HUES48 (cell line): ENCODE measurements at regions not wholly inside any gene's neighbourhood (a gene's known extent, or its start where the extent isn't known, plus 50 kb on each side); places are given as distances from the start of the nearest gene placed in this dataset.

ENCODE experiments used
- H3K27ac ChIP-seq: one replicate; pipeline ENCODE4 v1.7.0; 2013; ENCODE audit warnings: low read depth, low read length, inconsistent platforms
- H3K27me3 ChIP-seq: 2 replicates; pipeline ENCODE4 v1.6.1; 2013; ENCODE audit warnings: mild to moderate bottlenecking, low read length; ENCODE audit not compliant: control insufficient read depth, insufficient read depth
- H3K36me3 ChIP-seq: 2 replicates; pipeline ENCODE4 v1.6.1; 2013; ENCODE audit warnings: low read length; ENCODE audit not compliant: control insufficient read depth, insufficient read depth
- H3K4me1 ChIP-seq: 2 replicates; pipeline ENCODE4 v1.6.1; 2013; ENCODE audit warnings: mild to moderate bottlenecking, low read length; ENCODE audit not compliant: control insufficient read depth, insufficient read depth
- H3K4me3 ChIP-seq: 2 replicates; pipeline ENCODE4 v1.5.1; 2013; ENCODE audit warnings: mild to moderate bottlenecking, low read depth, low read length
- H3K9ac ChIP-seq: 2 replicates; pipeline ENCODE4 v1.6.1; 2013; ENCODE audit warnings: mild to moderate bottlenecking, low read depth, low read length, moderate library complexity
- H3K9me3 ChIP-seq: 2 replicates; pipeline ENCODE4 v1.6.1; 2013; ENCODE audit warnings: low read length; ENCODE audit not compliant: control insufficient read depth, insufficient read depth

GRCh38 chr2:14396533-14397083 is 235.9 kb upstream of the LRATD1 start:
- Histone ChIP-seq H3K36me3 (no peaks in the 10 kb centered on the region), H3K27me3 (no peaks in the 10 kb centered on the region), H3K27ac (no peak overlapping the region), H3K9ac (no peak overlapping the region), H3K4me3 (no peak overlapping the region), H3K4me1 (peaks cover 14% of the 10 kb centered on the region), H3K9me3 (no peaks in the 10 kb centered on the region)

- no peak overlapping the region for H3K9ac ChIP-seq
- peaks cover 21% of the 10 kb centered on the region for H3K4me1 ChIP-seq
- H3K9me3 ChIP-seq = no peaks in the 10 kb centered on the region
- H3K36me3 ChIP-seq = no peaks in the 10 kb centered on the region
- H3K27me3 ChIP-seq = no peaks in the 10 kb centered on the region; the same call in 1 of the 2 replicates
- H3K4me3 ChIP-seq = no peak overlapping the region
- H3K27ac ChIP-seq = no peak overlapping the region
Measured at GRCh38 chr2:14398641-14399040, 233.9 kb upstream of the LRATD1 start.

GRCh38 chr2:14401873-14402272 is 230.6 kb upstream of the LRATD1 start:
- H3K27ac ChIP-seq = peak overlapping the region; percentile 59

GRCh38 chr2:14408695-14409094 is 223.8 kb upstream of the LRATD1 start:
- H3K36me3 ChIP-seq = no peaks in the 10 kb centered on the region
- no peaks in the 10 kb centered on the region for H3K9me3 ChIP-seq
- no peak overlapping the region for H3K27ac ChIP-seq
- H3K4me1 ChIP-seq = no peaks in the 10 kb centered on the region
- H3K4me3 ChIP-seq = no peak overlapping the region
- no peaks in the 10 kb centered on the region for H3K27me3 ChIP-seq
- no peak overlapping the region for H3K9ac ChIP-seq

More at GRCh38 chr2:14401873-14402272, 230.6 kb upstream of the LRATD1 start:
- Histone ChIP-seq H3K4me1 (peaks cover 21% of the 10 kb centered on the region), H3K27me3 (no peaks in the 10 kb centered on the region; the same call in 1 of the 2 replicates), H3K4me3 (no peak overlapping the region), H3K9ac (no peak overlapping the region), H3K9me3 (no peaks in the 10 kb centered on the region), H3K36me3 (no peaks in the 10 kb centered on the region)

- no peaks in the 10 kb centered on the region for H3K27me3 ChIP-seq
- no peaks in the 10 kb centered on the region for H3K4me1 ChIP-seq
- no peaks in the 10 kb centered on the region for H3K36me3 ChIP-seq
- no peaks in the 10 kb centered on the region for H3K9me3 ChIP-seq
- no peak overlapping the region for H3K4me3 ChIP-seq
- H3K27ac ChIP-seq = no peak overlapping the region
- no peak overlapping the region for H3K9ac ChIP-seq
Measured at GRCh38 chr2:14417551-14417950, 215.0 kb upstream of the LRATD1 start.

DNA sequence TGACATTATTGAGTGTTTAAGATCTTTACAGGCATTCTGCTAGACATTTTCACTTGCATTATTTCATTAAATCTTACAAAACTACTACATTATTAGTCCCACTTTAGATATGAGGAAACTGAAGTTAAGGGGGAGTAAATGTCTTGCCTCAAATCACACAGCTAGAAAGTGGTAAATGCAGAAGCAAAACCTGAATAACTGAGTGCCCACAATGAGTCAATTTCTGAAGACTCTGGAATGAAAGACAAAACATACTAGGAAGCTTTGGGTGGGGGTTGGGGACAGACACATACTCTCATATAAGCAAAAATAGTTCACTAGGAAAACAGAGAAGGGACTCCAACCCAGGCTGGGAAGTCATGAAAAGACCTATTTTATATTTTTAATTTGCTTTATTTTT is 214.4 kb upstream of the LRATD1 start:
- H3K4me3 ChIP-seq = no peak overlapping the region
- H3K9me3 ChIP-seq = no peaks in the 10 kb centered on the region
- no peak overlapping the region for H3K27ac ChIP-seq
- no peaks in the 10 kb centered on the region for H3K27me3 ChIP-seq
- H3K36me3 ChIP-seq = no peaks in the 10 kb centered on the region
- no peak overlapping the region for H3K9ac ChIP-seq
- H3K4me1 ChIP-seq = no peaks in the 10 kb centered on the region

DNA sequence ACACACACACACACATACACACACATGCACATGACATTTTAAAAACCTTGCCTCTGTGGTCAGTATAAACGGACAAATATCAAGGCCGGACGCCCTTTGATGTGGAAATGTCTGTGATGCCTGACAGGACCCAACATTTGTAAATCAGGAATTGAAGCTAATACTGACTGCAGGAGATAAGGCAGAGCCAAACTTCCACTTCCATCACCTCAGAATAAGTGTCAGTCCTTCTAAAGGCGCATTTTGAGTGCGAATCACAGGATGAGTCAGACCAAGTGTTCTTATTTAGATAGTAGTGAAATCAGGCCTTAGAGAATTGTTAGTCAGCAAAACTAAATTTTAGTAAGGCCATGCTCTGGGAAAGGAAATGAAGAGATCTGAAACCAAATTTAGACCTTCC is 211.7 kb upstream of the LRATD1 start:
- Histone ChIP-seq H3K36me3 (no peaks in the 10 kb centered on the region), H3K9me3 (no peaks in the 10 kb centered on the region), H3K27ac (no peak overlapping the region), H3K4me3 (no peak overlapping the region), H3K27me3 (no peaks in the 10 kb centered on the region), H3K4me1 (no peaks in the 10 kb centered on the region), H3K9ac (no peak overlapping the region)

DNA sequence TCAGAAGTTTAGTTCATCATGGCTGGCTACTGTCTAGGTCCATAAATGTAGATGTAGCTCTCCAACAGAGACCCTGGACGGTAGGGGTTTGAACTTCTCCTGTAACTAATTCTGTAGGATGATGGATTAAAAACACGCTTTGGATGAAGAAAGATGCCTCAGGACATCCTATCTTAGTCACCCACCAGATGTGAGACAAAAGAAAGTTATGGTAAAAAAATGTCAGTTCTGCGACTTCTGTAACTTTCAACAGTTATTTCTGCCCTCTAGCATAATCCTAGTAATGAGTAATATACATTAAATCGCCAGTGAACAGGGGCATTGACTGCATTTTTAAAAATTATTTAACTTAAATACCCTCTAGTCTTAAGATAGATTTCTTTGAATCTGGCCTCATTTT is 210.1 kb upstream of the LRATD1 start:
- H3K36me3 ChIP-seq = no peaks in the 10 kb centered on the region
- no peaks in the 10 kb centered on the region for H3K27me3 ChIP-seq
- H3K9ac ChIP-seq = no peak overlapping the region
- no peak overlapping the region for H3K27ac ChIP-seq
- H3K4me1 ChIP-seq = no peaks in the 10 kb centered on the region
- no peak overlapping the region for H3K4me3 ChIP-seq
- no peaks in the 10 kb centered on the region for H3K9me3 ChIP-seq

- no peak overlapping the region for H3K9ac ChIP-seq
- no peak overlapping the region for H3K27ac ChIP-seq
- H3K36me3 ChIP-seq = no peaks in the 10 kb centered on the region
- H3K4me3 ChIP-seq = no peak overlapping the region
- no peaks in the 10 kb centered on the region for H3K9me3 ChIP-seq
- H3K4me1 ChIP-seq = no peaks in the 10 kb centered on the region
- H3K27me3 ChIP-seq = no peaks in the 10 kb centered on the region
Measured at GRCh38 chr2:14423145-14423906, 209.2 kb upstream of the LRATD1 start.

- Histone ChIP-seq H3K36me3 (no peaks in the 10 kb centered on the region), H3K9ac (no peak overlapping the region), H3K9me3 (no peaks in the 10 kb centered on the region), H3K27ac (no peak overlapping the region), H3K4me1 (no peaks in the 10 kb centered on the region), H3K27me3 (no peaks in the 10 kb centered on the region), H3K4me3 (no peak overlapping the region)
Measured at GRCh38 chr2:14424478-14425390, 207.8 kb upstream of the LRATD1 start.

DNA sequence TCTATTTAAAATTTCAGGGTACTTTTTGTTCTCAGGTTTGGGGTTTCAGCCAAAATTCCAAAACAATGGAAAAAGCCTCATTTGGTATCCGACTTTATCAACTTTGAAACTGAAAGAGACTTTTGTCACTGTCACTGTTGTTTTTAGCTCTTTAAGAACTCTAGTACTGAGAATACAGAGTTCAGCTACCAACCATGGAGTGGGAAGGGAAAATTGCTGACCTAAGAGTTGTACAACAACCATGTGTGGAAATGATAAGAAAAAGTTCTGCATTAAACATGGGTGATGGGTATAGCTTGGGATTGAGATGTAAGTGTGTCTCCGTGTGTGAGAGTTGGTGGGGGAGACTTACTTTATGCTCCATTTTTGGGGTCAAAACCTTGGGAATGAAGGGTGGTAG is 206.6 kb upstream of the LRATD1 start:
- Histone ChIP-seq H3K27me3 (no peaks in the 10 kb centered on the region), H3K9ac (no peak overlapping the region), H3K36me3 (no peaks in the 10 kb centered on the region), H3K27ac (no peak overlapping the region), H3K4me3 (no peak overlapping the region), H3K9me3 (no peaks in the 10 kb centered on the region), H3K4me1 (no peaks in the 10 kb centered on the region)
